SK-N-SH treated with all-trans-retinoic acid at 6 μM for 48 hours (cell line): ENCODE measurements at regions not wholly inside any gene's neighbourhood (a gene's known extent, or its start where the extent isn't known, plus 50 kb on each side); places are given as distances from the start of the nearest gene placed in this dataset.

Experiments used
- ATAC-seq: fragments of 200-7000 bp; cut with Tn5 transposase; 3 replicates; pipeline ENCODE4 v1.9.1; 2020; ENCODE audit warnings: mild to moderate bottlenecking, moderate library complexity
- BACH2 ChIP-seq: fragments of 250-450 bp; sonication (Bioruptor Pico); IDR thresholded peaks from 2 replicates; pipeline ENCODE4 v1.9.0; 2021; ENCODE audit warnings: mild to moderate bottlenecking, borderline replicate concordance
- CREB5 ChIP-seq: fragments of 250-450 bp; sonication (Bioruptor Pico); IDR thresholded peaks from 2 replicates; pipeline ENCODE4 v1.5.1; 2020; ENCODE audit warnings: low read depth, mild to moderate bottlenecking, moderate library complexity
- CSDC2 ChIP-seq: fragments of 250-450 bp; sonication (Bioruptor Pico); IDR thresholded peaks from 2 replicates; pipeline ENCODE4 v1.5.0; 2020; ENCODE audit warnings: mild to moderate bottlenecking, moderate library complexity
- GLIS3 ChIP-seq: fragments of 250-450 bp; sonication (Bioruptor Pico); IDR thresholded peaks from 2 replicates; pipeline ENCODE4 v1.5.0; 2020; ENCODE audit warnings: mild to moderate bottlenecking, moderate library complexity
- ISL1 ChIP-seq: fragments of 250-450 bp; sonication (Bioruptor Pico); IDR thresholded peaks from 2 replicates; pipeline ENCODE4 v2.1.2; 2022; ENCODE audit warnings: mild to moderate bottlenecking, moderate library complexity
- OSR1 ChIP-seq: fragments of 250-450 bp; sonication (Bioruptor Pico); IDR thresholded peaks from 2 replicates; pipeline ENCODE4 v1.8.0; 2022; ENCODE audit warnings: moderate library complexity, mild to moderate bottlenecking, inconsistent platforms
- RARB ChIP-seq: fragments of 250-450 bp; sonication (Bioruptor Pico); IDR thresholded peaks from 2 replicates; pipeline ENCODE4 v1.8.0; 2021; ENCODE audit warnings: mild to moderate bottlenecking, moderate library complexity
- SNAI2 ChIP-seq: fragments of 250-450 bp; sonication (Bioruptor Pico); IDR thresholded peaks from 2 replicates; pipeline ENCODE4 v1.5.0; 2020; ENCODE audit warnings: mild to moderate bottlenecking, moderate library complexity
- TCF4 ChIP-seq: fragments of 250-450 bp; sonication (Bioruptor Pico); IDR thresholded peaks from 2 replicates; pipeline ENCODE4 v1.8.0; 2021; ENCODE audit warnings: mild to moderate bottlenecking, moderate library complexity, borderline replicate concordance
- TOX ChIP-seq: fragments of 250-450 bp; sonication (Bioruptor Pico); IDR thresholded peaks from 2 replicates; pipeline ENCODE4 v1.8.0; 2021; ENCODE audit warnings: mild to moderate bottlenecking, moderate library complexity, borderline replicate concordance
- ZC3H10 ChIP-seq: fragments of 250-450 bp; sonication (Bioruptor Pico); IDR thresholded peaks from 2 replicates; pipeline ENCODE4 v1.5.1; 2021; ENCODE audit warnings: mild to moderate bottlenecking, moderate library complexity
- ZFP3 ChIP-seq: fragments of 250-450 bp; sonication (Bioruptor Pico); IDR thresholded peaks from 2 replicates; pipeline ENCODE4 v1.5.0; 2020; ENCODE audit warnings: mild to moderate bottlenecking, moderate library complexity
- ZFP30 ChIP-seq: fragments of 450-650 bp; formaldehyde crosslinking; IDR thresholded peaks from 2 replicates; pipeline ENCODE4 v1.5.0; 2022; ENCODE audit warnings: mild to moderate bottlenecking, moderate library complexity
- ZNF565 ChIP-seq: fragments of 450-650 bp; formaldehyde crosslinking; conservative IDR thresholded peaks from 2 replicates; pipeline ENCODE4 v1.5.0; 2020; ENCODE audit warnings: low read depth, mild to moderate bottlenecking, moderate library complexity
- ZNF70 ChIP-seq: fragments of 450-650 bp; formaldehyde crosslinking; IDR thresholded peaks from 2 replicates; pipeline ENCODE4 v1.5.0; 2020; ENCODE audit warnings: mild to moderate bottlenecking, moderate library complexity
- ZNF8 ChIP-seq: fragments of 450-650 bp; formaldehyde crosslinking; IDR thresholded peaks from 2 replicates; pipeline ENCODE4 v1.5.0; 2020; ENCODE audit warnings: mild to moderate bottlenecking, moderate library complexity
- TF ChIP-seq, protein P1 (sequence below): fragments of 250-450 bp; sonication (Bioruptor Pico); IDR thresholded peaks from 2 replicates; pipeline ENCODE4 v1.8.0; 2021; ENCODE audit warnings: low read depth, mild to moderate bottlenecking, moderate library complexity, borderline replicate concordance
- TF ChIP-seq, protein P2 (sequence below): fragments of 250-450 bp; sonication (Bioruptor Pico); IDR thresholded peaks from 2 replicates; pipeline ENCODE4 v1.5.1; 2021; ENCODE audit warnings: mild to moderate bottlenecking, moderate library complexity
- TF ChIP-seq, protein P3 (sequence below): fragments of 250-450 bp; sonication (Bioruptor Pico); IDR thresholded peaks from 2 replicates; pipeline ENCODE4 v1.8.0; 2020; ENCODE audit warnings: mild to moderate bottlenecking, moderate library complexity, borderline replicate concordance

- TF ChIP-seq ZNF8 (CRISPR knock-in tag) (no peak), TCF4 (CRISPR knock-in tag) (no peak), GLIS3 (CRISPR knock-in tag) (no peak), ZFP3 (CRISPR knock-in tag) (no peak), RARB (CRISPR knock-in tag) (no peak), OSR1 (CRISPR knock-in tag) (no peak), SNAI2 (CRISPR knock-in tag) (no peak), CSDC2 (CRISPR knock-in tag) (no peak)
- TF ChIP-seq, protein P1, sequence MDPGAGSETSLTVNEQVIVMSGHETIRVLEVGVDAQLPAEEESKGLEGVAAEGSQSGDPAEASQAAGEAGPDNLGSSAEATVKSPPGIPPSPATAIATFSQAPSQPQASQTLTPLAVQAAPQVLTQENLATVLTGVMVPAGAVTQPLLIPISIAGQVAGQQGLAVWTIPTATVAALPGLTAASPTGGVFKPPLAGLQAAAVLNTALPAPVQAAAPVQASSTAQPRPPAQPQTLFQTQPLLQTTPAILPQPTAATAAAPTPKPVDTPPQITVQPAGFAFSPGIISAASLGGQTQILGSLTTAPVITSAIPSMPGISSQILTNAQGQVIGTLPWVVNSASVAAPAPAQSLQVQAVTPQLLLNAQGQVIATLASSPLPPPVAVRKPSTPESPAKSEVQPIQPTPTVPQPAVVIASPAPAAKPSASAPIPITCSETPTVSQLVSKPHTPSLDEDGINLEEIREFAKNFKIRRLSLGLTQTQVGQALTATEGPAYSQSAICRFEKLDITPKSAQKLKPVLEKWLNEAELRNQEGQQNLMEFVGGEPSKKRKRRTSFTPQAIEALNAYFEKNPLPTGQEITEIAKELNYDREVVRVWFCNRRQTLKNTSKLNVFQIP (CRISPR knock-in tag): no peak
- TF ChIP-seq, protein P2, sequence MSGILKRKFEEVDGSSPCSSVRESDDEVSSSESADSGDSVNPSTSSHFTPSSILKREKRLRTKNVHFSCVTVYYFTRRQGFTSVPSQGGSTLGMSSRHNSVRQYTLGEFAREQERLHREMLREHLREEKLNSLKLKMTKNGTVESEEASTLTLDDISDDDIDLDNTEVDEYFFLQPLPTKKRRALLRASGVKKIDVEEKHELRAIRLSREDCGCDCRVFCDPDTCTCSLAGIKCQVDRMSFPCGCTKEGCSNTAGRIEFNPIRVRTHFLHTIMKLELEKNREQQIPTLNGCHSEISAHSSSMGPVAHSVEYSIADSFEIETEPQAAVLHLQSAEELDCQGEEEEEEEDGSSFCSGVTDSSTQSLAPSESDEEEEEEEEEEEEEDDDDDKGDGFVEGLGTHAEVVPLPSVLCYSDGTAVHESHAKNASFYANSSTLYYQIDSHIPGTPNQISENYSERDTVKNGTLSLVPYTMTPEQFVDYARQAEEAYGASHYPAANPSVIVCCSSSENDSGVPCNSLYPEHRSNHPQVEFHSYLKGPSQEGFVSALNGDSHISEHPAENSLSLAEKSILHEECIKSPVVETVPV (CRISPR knock-in tag): no peak
- TF ChIP-seq, all 23 proteins: peak for 0
Measured at GRCh38 chr14:41349289-41349910, 257.3 kb upstream of the LRFN5 start.

DNA sequence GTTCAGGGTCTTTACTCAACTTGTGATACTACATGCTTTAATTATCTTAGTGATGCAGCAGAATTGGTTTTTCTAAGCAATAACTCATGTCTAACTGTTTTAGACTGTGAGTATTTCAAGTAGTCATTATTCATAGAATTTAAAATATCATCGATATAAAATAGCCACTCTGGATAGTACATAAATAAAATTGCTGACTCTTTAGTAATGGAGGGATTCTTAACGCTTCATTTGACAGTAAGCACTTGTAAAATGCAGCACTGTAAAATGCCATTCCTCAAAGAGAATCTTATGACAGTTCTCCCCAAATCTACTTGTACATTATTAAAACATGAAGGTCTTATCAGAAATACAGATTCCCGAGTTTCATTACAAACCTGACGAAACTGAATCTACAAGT lies 262.8 kb upstream of the LRFN5 start:
- TF ChIP-seq TOX (CRISPR knock-in tag): no peak
- no peak for TF ChIP-seq CREB5 (CRISPR knock-in tag)
- ATAC-seq: no peak

More at GRCh38 chr14:41349289-41349910, 257.3 kb upstream of the LRFN5 start:
- no peak for ATAC-seq

- no peak for ATAC-seq
- TF ChIP-seq ZFP3 (CRISPR knock-in tag) (no peak), BACH2 (CRISPR knock-in tag) (no peak), ZNF8 (CRISPR knock-in tag) (no peak), ISL1 (CRISPR knock-in tag) (no peak), ZNF70 (no peak), TCF4 (CRISPR knock-in tag) (no peak), RARB (CRISPR knock-in tag) (no peak), ZFP30 (CRISPR knock-in tag) (no peak), CSDC2 (CRISPR knock-in tag) (no peak), SNAI2 (CRISPR knock-in tag) (no peak), ZC3H10 (CRISPR knock-in tag) (no peak), TOX (CRISPR knock-in tag) (no peak), ZNF565 (CRISPR knock-in tag) (no peak)
- TF ChIP-seq, protein P1 (CRISPR knock-in tag): no peak
- TF ChIP-seq, protein P3, sequence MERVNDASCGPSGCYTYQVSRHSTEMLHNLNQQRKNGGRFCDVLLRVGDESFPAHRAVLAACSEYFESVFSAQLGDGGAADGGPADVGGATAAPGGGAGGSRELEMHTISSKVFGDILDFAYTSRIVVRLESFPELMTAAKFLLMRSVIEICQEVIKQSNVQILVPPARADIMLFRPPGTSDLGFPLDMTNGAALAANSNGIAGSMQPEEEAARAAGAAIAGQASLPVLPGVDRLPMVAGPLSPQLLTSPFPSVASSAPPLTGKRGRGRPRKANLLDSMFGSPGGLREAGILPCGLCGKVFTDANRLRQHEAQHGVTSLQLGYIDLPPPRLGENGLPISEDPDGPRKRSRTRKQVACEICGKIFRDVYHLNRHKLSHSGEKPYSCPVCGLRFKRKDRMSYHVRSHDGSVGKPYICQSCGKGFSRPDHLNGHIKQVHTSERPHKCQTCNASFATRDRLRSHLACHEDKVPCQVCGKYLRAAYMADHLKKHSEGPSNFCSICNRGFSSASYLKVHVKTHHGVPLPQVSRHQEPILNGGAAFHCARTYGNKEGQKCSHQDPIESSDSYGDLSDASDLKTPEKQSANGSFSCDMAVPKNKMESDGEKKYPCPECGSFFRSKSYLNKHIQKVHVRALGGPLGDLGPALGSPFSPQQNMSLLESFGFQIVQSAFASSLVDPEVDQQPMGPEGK: no peak
- TF ChIP-seq, protein P2 (CRISPR knock-in tag): no peak
Measured at GRCh38 chr14:41313196-41313595, 293.5 kb upstream of the LRFN5 start.
